ENCODE measurements at regions not wholly inside any gene's neighbourhood (a gene's known extent, or its start where the extent isn't known, plus 50 kb on each side); places are given as distances from the start of the nearest gene placed in this dataset.
"Not testable (repeated sequence)": the region's sequence is repeated elsewhere in the genome, so short reads cannot be mapped to it uniquely, and the experiment has no call there.

DNA sequence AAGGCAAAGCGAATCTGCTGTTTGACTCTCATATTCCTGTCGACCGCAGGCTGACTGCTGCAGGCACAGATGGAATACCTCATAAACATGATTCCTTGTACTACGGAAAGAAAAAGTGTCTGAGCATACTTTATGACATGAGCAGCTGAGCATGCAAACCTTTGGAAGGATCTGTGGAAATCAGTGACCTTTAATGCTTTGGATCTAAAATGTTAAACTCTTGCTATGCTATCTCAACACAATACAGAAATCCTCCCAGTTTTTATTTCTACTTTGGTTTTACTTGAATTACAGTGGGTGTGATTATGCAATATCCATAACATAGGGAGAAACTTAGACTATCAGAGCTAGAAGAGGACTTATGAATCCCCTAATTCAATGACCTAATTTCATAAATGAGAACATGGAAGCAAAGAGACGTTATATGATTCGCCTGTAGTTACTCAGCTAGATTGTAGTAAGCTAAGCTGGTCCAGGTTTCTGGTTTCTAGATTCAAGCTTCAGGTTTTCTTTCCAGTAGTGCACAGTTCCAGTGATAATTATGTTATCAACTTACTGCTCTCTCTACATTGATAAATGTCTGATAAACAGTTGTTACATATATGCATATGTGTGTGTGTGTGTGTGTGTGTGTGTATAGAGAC lies 127.6 kb upstream of the GBE1 start:
- peaks cover 0 to 6% (median 4%) of the 10 kb centered on the region in 6 donors for H3K9me3 Mint-ChIP-seq
- no peaks in the 10 kb centered on the region for H3K36me3 Mint-ChIP-seq
- no peaks in the 10 kb centered on the region for H3K4me1 Mint-ChIP-seq
- DNase-seq: no peak
- H3K4me3 Mint-ChIP-seq: no peak overlapping the region
- H3K27ac Mint-ChIP-seq: no peak overlapping the region
- peaks cover 0 to 1% (median 0%) of the 10 kb centered on the region in 3 donors for H3K27me3 Mint-ChIP-seq (ENCODE audit: low read depth in 3 of 3)

DNA sequence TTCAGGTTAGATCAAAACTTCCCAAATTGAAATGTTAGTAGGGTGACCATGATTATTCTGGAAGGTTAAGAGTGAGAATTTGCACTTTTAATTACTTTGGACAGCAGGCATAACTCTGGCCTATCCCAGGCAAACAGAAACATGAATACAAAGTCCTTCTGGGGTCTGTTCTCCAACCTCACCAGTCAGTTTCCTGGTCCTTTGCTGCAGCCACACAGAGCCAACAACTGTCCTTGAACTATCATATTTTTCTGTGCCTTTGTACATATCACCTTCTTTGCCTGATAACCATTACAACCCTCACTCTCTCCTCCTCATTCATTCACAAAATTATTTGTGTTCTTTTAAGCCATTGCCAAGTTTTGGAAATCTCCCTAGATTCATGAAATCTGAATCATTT lies 126.0 kb upstream of the GBE1 start:
- Mint-ChIP-seq H3K36me3 (no peaks in the 10 kb centered on the region), H3K4me3 (no peak overlapping the region), H3K27ac (no peak overlapping the region), H3K27me3 (ENCODE audit: low read depth in 3 of 3) (peaks cover 0 to 2% (median 1%) of the 10 kb centered on the region in 3 donors), H3K4me1 (no peaks in the 10 kb centered on the region), H3K9me3 (peaks cover 0 to 6% (median 0%) of the 10 kb centered on the region in 6 donors)
- DNase-seq: no peak

DNA sequence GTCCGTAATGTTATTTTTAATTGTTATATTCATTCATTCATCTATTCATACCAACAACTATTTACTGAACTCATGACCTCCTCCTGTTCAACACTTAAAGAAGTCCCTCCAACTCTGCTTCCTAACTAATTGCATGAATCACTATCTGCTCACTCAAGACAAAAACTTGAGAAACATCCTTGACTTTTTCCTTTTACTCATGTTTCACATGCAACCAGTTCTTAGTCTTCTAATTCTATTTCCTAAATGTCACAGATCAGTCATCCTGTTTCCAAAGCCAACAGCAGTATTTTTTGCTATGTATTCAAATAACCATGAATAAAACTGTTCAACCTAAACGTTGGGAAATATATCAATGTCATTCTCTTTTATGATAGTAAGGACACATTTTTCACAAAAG lies 124.6 kb upstream of the GBE1 start:
- H3K4me3 Mint-ChIP-seq: no peak overlapping the region
- no peak overlapping the region for H3K27ac Mint-ChIP-seq
- H3K27me3 Mint-ChIP-seq (ENCODE audit: low read depth in 3 of 3): peaks cover 0 to 2% (median 1%) of the 10 kb centered on the region in 3 donors
- no peak for DNase-seq
- H3K4me1 Mint-ChIP-seq: no peaks in the 10 kb centered on the region
- peaks cover 0 to 8% (median 1%) of the 10 kb centered on the region in 6 donors for H3K9me3 Mint-ChIP-seq
- no peaks in the 10 kb centered on the region for H3K36me3 Mint-ChIP-seq

DNA sequence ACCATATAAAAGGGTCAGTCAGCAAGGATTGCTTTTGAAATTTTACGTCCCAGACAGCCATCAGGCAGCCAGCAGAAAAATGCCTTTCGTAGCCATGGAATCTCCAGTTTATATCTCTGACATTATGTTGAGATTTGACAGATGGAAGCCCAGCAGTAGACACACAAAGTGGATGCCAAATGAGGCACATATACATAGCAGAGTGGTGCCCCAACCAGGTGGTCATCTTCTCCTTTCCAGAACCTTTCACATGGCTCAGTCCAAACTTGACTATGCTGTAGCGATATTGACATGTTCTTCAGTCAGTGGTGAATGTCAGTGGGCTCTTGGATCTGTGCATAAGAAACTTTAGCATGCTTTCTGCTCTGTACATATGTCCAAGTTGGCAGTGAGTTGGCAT lies 123.3 kb upstream of the GBE1 start:
- DNase-seq: no peak
- no peak overlapping the region for H3K27ac Mint-ChIP-seq

DNA sequence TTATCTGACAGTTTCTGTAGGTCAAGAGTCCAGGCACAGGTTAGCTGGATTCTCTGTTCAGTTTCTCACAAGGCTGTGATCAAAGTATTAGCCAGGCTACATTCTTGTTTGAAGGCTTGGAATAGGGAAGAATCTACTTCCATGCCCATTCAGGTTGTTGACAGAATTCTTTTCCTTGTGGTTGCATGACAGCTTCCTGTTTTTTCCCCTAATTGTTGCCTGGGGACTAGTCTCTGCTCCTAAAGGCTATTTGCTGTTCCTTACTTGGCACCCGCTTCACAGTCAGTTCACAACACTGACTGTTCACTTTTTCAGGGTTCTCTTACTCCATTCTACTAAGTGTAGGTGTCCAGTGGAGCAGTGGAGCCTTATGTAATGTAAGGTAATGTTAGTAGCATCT lies 115.4 kb upstream of the GBE1 start:
- Mint-ChIP-seq H3K4me1 (no peaks in the 10 kb centered on the region), H3K27me3 (ENCODE audit: low read depth in 3 of 3) (no peaks in the 10 kb centered on the region), H3K27ac (no peak overlapping the region), H3K9me3 (peaks cover 0 to 11% (median 5%) of the 10 kb centered on the region in 6 donors), H3K4me3 (no peak overlapping the region), H3K36me3 (no peaks in the 10 kb centered on the region)
- DNase-seq: no peak

More for the DNA sequence above, 123.3 kb upstream of the GBE1 start:
- H3K9me3 Mint-ChIP-seq: peaks cover 2 to 8% (median 4%) of the 10 kb centered on the region in 6 donors
- no peak overlapping the region for H3K4me3 Mint-ChIP-seq
- H3K4me1 Mint-ChIP-seq: no peaks in the 10 kb centered on the region
- H3K27me3 Mint-ChIP-seq (ENCODE audit: low read depth in 3 of 3): peaks cover 0 to 2% (median 1%) of the 10 kb centered on the region in 3 donors
- no peaks in the 10 kb centered on the region for H3K36me3 Mint-ChIP-seq

DNA sequence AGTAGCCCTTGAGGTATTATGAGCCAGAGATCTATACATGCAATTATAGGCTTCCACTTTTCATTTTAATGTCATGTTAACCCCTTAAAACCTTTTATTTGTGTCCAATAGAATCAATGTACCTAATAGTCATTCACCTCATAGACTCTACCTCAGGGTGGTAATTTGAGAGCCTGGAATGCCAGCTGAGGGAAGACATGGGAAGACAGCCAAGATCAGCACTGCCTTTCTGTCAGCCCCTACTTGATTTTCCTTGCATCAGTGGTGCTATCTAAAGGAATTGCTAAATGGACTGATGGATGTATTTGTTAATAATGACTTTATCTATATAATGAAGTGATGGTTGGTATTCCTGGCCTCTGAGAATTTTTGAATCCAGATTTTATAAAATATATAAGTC lies 113.3 kb upstream of the GBE1 start:
- H3K36me3 Mint-ChIP-seq: no peaks in the 10 kb centered on the region
- DNase-seq: no peak
- H3K4me3 Mint-ChIP-seq: no peak overlapping the region

DNA sequence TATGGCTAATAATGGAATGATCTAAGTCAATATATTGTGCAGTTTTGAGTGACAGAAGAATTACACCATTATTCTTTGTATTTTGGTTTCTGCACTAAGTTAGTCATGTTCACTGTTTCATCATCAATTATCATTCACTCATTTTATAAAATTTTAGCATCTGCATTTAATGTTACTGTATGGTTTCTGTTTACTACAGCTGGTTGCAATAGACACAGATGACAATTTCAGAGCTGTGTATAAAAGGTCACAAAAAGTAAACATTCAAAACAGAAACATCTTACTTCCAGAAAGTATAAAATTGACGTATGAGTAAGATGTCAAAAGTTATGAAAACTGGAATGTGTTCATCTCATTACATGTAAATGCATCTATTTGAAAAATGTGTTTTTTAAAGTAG lies 111.1 kb upstream of the GBE1 start:
- Mint-ChIP-seq H3K27me3 (ENCODE audit: low read depth in 3 of 3) (no peaks in the 10 kb centered on the region), H3K9me3 (peaks cover 0 to 11% (median 2%) of the 10 kb centered on the region in 6 donors), H3K4me3 (no peak overlapping the region), H3K27ac (no peak overlapping the region), H3K36me3 (no peaks in the 10 kb centered on the region), H3K4me1 (no peaks in the 10 kb centered on the region)
- no peak for DNase-seq

More for the DNA sequence above, 113.3 kb upstream of the GBE1 start:
- no peaks in the 10 kb centered on the region for H3K4me1 Mint-ChIP-seq
- H3K9me3 Mint-ChIP-seq: peaks cover 2 to 7% (median 3%) of the 10 kb centered on the region in 6 donors
- H3K27me3 Mint-ChIP-seq (ENCODE audit: low read depth in 3 of 3): no peaks in the 10 kb centered on the region
- H3K27ac Mint-ChIP-seq: no peak overlapping the region

DNA sequence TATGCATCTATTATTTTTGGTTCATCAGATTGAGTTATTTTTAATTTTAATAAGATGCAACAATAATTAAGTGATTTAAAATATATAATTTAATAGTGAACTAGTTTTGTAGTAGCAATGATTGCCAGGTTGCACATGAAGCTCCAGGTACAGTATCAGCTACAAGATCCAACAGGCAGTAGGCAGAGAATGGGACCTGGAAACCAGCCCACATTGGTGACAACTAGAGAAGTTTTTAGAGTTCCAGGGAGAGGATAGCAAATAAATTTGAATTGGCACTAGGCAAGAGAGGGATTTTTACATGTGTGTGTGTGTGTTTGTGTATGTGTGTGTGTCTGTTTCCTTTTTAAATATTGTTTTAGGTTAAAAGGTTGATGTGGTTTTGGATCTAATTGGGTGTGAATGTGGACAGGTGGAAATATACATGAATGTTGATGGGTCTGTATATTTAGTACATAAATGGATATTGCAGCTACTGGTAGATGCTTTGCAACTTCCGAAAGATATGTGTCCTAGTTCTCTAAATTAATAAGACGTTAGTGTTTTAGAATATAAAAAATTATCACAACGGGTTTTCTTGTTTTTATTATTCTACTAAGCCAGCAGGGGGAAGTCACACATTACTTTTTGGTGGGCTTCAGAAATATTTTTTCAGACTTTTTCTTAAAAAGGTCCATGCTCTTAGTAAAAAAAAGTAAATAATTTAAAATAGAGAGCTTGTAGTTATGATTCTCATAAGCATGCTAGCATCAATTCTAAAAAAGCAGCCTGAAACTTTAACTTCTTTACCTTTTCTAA lies 110.1 kb upstream of the GBE1 start:
- no peak overlapping the region for H3K27ac Mint-ChIP-seq

DNA sequence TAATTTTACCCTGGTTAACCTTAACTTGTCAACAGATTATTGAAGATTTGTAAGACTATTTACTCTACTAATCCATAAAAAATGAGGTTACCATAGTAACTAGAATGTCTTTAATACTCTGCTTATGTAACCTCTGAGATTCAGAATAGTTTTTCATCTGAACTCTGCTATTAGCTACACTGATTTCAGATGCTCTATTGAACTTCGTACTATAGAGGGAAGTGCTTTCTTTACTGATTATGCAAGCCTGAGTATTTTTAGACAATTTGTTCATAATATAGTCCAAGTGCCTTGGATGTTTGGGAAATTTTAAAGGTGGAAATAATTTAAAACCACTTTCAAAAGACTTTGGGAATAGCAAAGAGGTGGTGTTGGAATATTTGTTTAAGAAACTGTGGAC lies 107.9 kb upstream of the GBE1 start:
- Mint-ChIP-seq H3K36me3 (no peaks in the 10 kb centered on the region), H3K27me3 (ENCODE audit: low read depth in 3 of 3) (peaks cover 0 to 4% (median 0%) of the 10 kb centered on the region in 3 donors), H3K9me3 (peaks cover 0 to 7% (median 0%) of the 10 kb centered on the region in 6 donors), H3K4me3 (no peak overlapping the region), H3K27ac (no peak overlapping the region), H3K4me1 (no peaks in the 10 kb centered on the region)
- no peak for DNase-seq

More for the DNA sequence above, 110.1 kb upstream of the GBE1 start:
- no peak for DNase-seq
- no peaks in the 10 kb centered on the region for H3K4me1 Mint-ChIP-seq
- H3K36me3 Mint-ChIP-seq: no peaks in the 10 kb centered on the region
- H3K9me3 Mint-ChIP-seq: peaks cover 0 to 11% (median under 1%) of the 10 kb centered on the region in 6 donors
- no peaks in the 10 kb centered on the region for H3K27me3 Mint-ChIP-seq (ENCODE audit: low read depth in 3 of 3)
- H3K4me3 Mint-ChIP-seq: no peak overlapping the region

DNA sequence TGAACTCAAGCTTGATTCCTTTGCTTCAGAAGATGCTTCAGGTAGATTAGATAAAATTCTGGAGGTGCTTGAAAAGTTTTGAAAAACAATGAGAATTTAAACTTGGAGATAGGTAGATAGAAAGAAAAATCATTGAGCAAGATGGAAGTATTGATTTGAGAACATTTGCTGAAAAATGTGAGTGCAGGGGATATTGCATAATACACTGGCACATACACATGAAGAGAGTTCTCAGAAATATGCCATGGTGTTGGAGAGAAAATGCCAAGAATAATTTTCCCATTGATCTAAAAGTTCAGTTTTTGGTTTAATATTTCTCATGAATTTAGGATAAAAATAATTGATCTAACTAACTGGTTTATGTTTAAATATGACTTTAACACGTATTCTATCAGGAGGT lies 107.2 kb upstream of the GBE1 start:
- peaks cover 2 to 4% of the 10 kb centered on the region in 2 donors for H3K4me1 Mint-ChIP-seq
- H3K36me3 Mint-ChIP-seq: no peaks in the 10 kb centered on the region
- no peak overlapping the region for H3K4me3 Mint-ChIP-seq
- no peak overlapping the region for H3K27ac Mint-ChIP-seq
- H3K27me3 Mint-ChIP-seq (ENCODE audit: low read depth in 3 of 3): peaks cover 0 to 4% (median 0%) of the 10 kb centered on the region in 3 donors
- no peak for DNase-seq
- peaks cover 0 to 7% (median 0%) of the 10 kb centered on the region in 6 donors for H3K9me3 Mint-ChIP-seq

DNA sequence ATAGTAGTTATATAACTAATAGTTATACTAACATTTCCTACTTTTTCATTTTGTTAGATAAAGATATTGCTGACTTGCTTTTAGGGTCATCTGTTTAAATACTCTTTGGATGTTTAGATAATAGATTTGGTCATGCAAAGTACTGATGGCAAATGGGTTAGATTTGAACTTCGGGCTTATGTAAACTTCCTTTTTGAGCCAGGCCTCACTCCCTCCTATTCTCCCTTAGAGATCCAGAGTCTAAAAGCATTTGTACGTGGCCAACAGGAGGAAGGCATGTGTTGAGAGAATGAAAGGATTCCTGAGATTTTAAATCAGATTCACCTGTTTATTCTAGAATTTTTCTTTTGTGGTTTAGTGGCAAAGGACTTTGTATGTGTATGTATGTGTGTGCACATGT lies 106.4 kb upstream of the GBE1 start:
- peaks cover 2 to 6% of the 10 kb centered on the region in 2 donors for H3K4me1 Mint-ChIP-seq
- H3K9me3 Mint-ChIP-seq: peaks cover 0 to 7% (median 0%) of the 10 kb centered on the region in 6 donors
- DNase-seq: no peak
- H3K27me3 Mint-ChIP-seq (ENCODE audit: low read depth in 3 of 3): peaks cover 0 to 4% (median 0%) of the 10 kb centered on the region in 3 donors
- H3K36me3 Mint-ChIP-seq: no peaks in the 10 kb centered on the region
- H3K27ac Mint-ChIP-seq: no peak overlapping the region
- H3K4me3 Mint-ChIP-seq: no peak overlapping the region

DNA sequence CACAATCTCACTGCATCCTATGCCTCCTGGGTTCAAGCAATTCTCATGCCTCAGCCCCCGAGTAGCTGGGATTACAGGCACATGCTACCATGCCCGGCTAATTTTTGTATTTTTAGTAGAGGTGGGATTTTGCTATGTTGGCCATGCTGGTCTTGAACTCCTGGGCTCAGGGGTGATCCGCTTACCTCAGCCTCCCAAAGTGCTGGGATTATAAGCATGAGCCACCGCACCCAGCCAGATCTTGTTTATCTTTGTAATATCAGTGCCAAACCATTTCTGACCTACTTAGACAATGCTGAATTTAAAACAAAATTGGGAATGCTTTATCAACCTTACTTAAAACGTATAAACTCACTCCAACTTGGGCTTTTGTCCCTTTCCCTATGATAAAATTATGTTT lies 103.7 kb upstream of the GBE1 start:
- H3K27ac Mint-ChIP-seq; H3K4me1 Mint-ChIP-seq; H3K36me3 Mint-ChIP-seq; H3K4me3 Mint-ChIP-seq; H3K9me3 Mint-ChIP-seq; H3K27me3 Mint-ChIP-seq (ENCODE audit: low read depth in 3 of 3); DNase-seq: not testable (repeated sequence)

DNA sequence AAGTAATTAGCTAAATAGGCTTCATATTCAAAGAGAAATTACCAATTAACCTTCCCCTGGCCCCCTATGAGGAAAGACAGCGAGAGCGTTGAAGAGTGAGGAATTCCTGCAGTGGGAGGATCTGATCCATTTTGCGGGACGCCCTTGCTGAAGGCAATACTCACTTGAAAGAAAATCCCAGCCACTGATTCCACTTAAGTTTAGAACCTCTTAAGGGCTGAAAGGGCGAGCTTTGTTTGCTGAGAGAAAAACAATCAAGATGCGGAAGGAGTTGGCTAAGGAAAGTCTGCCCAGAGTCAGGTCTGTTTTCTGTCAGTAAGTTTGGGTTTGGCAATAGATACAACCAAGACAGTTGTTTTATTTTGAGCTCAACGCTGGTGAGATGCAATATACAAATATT lies 102.8 kb upstream of the GBE1 start:
- DNase-seq: no peak
- H3K36me3 Mint-ChIP-seq: no peaks in the 10 kb centered on the region
- peaks cover 2 to 6% of the 10 kb centered on the region in 2 donors for H3K4me1 Mint-ChIP-seq
- peaks cover 0 to 6% (median 0%) of the 10 kb centered on the region in 6 donors for H3K9me3 Mint-ChIP-seq
- H3K27me3 Mint-ChIP-seq (ENCODE audit: low read depth in 3 of 3): peaks cover 0 to 4% (median 0%) of the 10 kb centered on the region in 3 donors
- no peak overlapping the region for H3K4me3 Mint-ChIP-seq
- H3K27ac Mint-ChIP-seq: no peak overlapping the region

DNA sequence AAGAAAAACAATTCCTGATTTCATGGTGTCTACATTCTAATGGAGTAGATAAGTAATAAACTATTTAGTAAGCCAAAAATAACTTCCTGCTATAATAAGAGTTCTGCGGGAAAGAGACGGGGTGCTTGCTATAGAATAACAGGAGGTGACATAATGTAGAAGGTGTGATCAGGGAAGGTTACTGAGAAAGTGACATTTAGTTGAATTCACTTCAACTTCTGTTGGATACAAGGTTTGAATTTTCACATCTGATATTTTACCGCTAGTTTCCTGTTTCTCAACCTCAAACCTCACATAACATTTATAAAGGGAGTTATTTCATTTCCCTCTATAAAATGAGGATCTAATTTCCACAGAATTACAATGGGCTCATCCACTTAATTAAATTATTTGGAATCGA lies 102.3 kb upstream of the GBE1 start:
- H3K27me3 Mint-ChIP-seq (ENCODE audit: low read depth in 3 of 3): peaks cover 0 to 4% (median 0%) of the 10 kb centered on the region in 3 donors
- no peak for DNase-seq
- peaks cover 2 to 6% of the 10 kb centered on the region in 2 donors for H3K4me1 Mint-ChIP-seq
- H3K4me3 Mint-ChIP-seq: no peak overlapping the region
- peaks cover 0 to 6% (median 0%) of the 10 kb centered on the region in 6 donors for H3K9me3 Mint-ChIP-seq
- no peak overlapping the region for H3K27ac Mint-ChIP-seq
- H3K36me3 Mint-ChIP-seq: no peaks in the 10 kb centered on the region
